Suprapubic skin (tissue), 4 donors: ENCODE measurements at regions not wholly inside any gene's neighbourhood (a gene's known extent, or its start where the extent isn't known, plus 50 kb on each side); places are given as distances from the start of the nearest gene placed in this dataset.

Experiments used
- CTCF ChIP-seq, 2 donors: fragments of 200-600 bp in 1 of 2; fragments of 450-650 bp in 1 of 2; sonication (generic) in 1 of 2; IDR thresholded peaks; one replicate each; pipeline ENCODE4 v1.5.1; 2016 to 2019; ENCODE audit warnings: antibody characterized with exemption in 2 of 2, mild to moderate bottlenecking in 1 of 2, moderate library complexity in 1 of 2
- EP300 ChIP-seq: sonication (generic); formaldehyde crosslinking; IDR thresholded peaks from one replicate; pipeline ENCODE4 v1.6.1; 2017; ENCODE audit warnings: antibody characterized with exemption
- POLR2A ChIP-seq, 2 donors: fragments of 450-650 bp; IDR thresholded peaks; one replicate each; pipeline ENCODE4 v1.6.1; 2017; ENCODE audit warnings: antibody characterized with exemption in 2 of 2, mild to moderate bottlenecking in 2 of 2, moderate library complexity in 2 of 2
- POLR2AphosphoS5 ChIP-seq, 3 donors: sonication (generic); formaldehyde crosslinking; IDR thresholded peaks; one replicate each; pipeline ENCODE4 v1.6.1; 2017; ENCODE audit warnings: antibody characterized with exemption in 3 of 3

GRCh38 chr1:238783633-238784032 is 602.7 kb upstream of the CHRM3 start:
- no peak for TF ChIP-seq POLR2A (IDR thresholded peaks at IDR 0.05)
- no peak for TF ChIP-seq CTCF (IDR thresholded peaks at IDR 0.05)
- TF ChIP-seq EP300 = no peak
- TF ChIP-seq POLR2AphosphoS5 (IDR thresholded peaks at IDR 0.05) = no peak
